ENCODE measurements at regions not wholly inside any gene's neighbourhood (a gene's known extent, or its start where the extent isn't known, plus 50 kb on each side); places are given as distances from the start of the nearest gene placed in this dataset.

GRCh38 chr6:127000631-127001030, 117.8 kb upstream of the RSPO3 start:
- TF ChIP-seq CTCF (IDR thresholded peaks at IDR 0.05 in 8 of 11, conservative IDR thresholded peaks at IDR 0.05 in 3 of 11): no peak
- TF ChIP-seq POLR2AphosphoS5 (IDR thresholded peaks at IDR 0.05): no peak
- no peak for TF ChIP-seq POLR2A (IDR thresholded peaks at IDR 0.05)

Measured in spleen (tissue), 7 donors.